SU-DHL-6 (cell line): ENCODE measurements at regions not wholly inside any gene's neighbourhood (a gene's known extent, or its start where the extent isn't known, plus 50 kb on each side); places are given as distances from the start of the nearest gene placed in this dataset.

Experiments
- CTCF ChIP-seq: fragments of 200-600 bp; sonication (generic); IDR thresholded peaks from one replicate; pipeline ENCODE4 v1.5.1; 2017; ENCODE audit warnings: antibody characterized with exemption, mild to moderate bottlenecking, low read length, moderate library complexity; ENCODE audit not compliant: insufficient read depth, poor library complexity, severe bottlenecking
- EZH2phosphoT487 ChIP-seq: fragments of 200-600 bp; sonication (generic), shearing (Covaris generic); conservative IDR thresholded peaks from 2 replicates; pipeline ENCODE4 v1.6.1; 2018; ENCODE audit warnings: mild to moderate bottlenecking, antibody characterized with exemption, low read length, moderate library complexity, mixed read lengths

GRCh38 chr1:213409971-213410370 is 358.9 kb downstream of the RPS6KC1 start:
- TF ChIP-seq CTCF (no peak), EZH2phosphoT487 (no peak)
